Coronary artery (tissue), 2 donors: ENCODE measurements at regions not wholly inside any gene's neighbourhood (a gene's known extent, or its start where the extent isn't known, plus 50 kb on each side); places are given as distances from the start of the nearest gene placed in this dataset.

Source experiments
- DNase-seq: peaks from one replicate; pipeline ENCODE4 v3.0.0-alpha.2; 2017; ENCODE audit warnings: low spot score
- H3K27ac ChIP-seq, 2 donors: fragments of 200-600 bp; sonication (generic); one replicate each; pipeline ENCODE4 v1.5.1; 2016 to 2019
- H3K4me3 ChIP-seq: fragments of 200-600 bp; sonication (generic); 2 replicates; pipeline ENCODE4 v1.5.1; 2016; ENCODE audit warnings: mild to moderate bottlenecking, moderate library complexity
- CTCF ChIP-seq: fragments of 200-600 bp; sonication (generic); IDR thresholded peaks from one replicate; pipeline ENCODE4 v1.5.1; 2019; ENCODE audit warnings: antibody characterized with exemption

GRCh38 chr14:84671776-84672175 is 858.2 kb upstream of the FLRT2 start:
- no peak for DNase-seq
- no peak for TF ChIP-seq CTCF
- no peak overlapping the region for H3K4me3 ChIP-seq
- no peak overlapping the region for H3K27ac ChIP-seq

GRCh38 chr14:84674636-84675035 is 855.3 kb upstream of the FLRT2 start:
- no peak for TF ChIP-seq CTCF

DNA sequence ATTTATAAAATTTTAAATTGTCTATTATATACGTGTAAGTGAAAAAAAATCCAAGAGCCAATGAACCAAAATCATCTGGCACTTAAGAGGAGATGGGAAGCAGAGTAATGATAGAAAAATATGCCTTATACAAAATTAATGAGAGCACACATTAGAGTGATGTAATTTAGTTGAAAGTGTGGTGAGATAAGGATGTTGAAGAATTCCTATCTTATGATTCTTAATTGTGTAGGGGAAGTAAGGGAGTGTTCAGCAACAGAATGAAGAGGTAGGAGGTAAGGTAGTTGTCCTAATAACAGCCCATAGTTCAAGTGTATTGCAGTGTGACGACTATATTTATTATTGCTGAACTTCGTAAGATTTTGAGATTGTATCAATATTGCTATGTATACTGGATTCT is 843.4 kb upstream of the FLRT2 start:
- H3K4me3 ChIP-seq, result no peak overlapping the region
- DNase-seq, result no peak
- no peak for TF ChIP-seq CTCF
- H3K27ac ChIP-seq, result no peak overlapping the region

More at GRCh38 chr14:84674636-84675035, 855.3 kb upstream of the FLRT2 start:
- Histone ChIP-seq H3K4me3 (no peak overlapping the region), H3K27ac (no peak overlapping the region)
- no peak for DNase-seq

GRCh38 chr14:84688297-84689025 is 841.5 kb upstream of the FLRT2 start:
- DNase-seq, result no peak
- no peak overlapping the region for H3K4me3 ChIP-seq
- no peak for TF ChIP-seq CTCF
- H3K27ac ChIP-seq, result no peak overlapping the region

DNA sequence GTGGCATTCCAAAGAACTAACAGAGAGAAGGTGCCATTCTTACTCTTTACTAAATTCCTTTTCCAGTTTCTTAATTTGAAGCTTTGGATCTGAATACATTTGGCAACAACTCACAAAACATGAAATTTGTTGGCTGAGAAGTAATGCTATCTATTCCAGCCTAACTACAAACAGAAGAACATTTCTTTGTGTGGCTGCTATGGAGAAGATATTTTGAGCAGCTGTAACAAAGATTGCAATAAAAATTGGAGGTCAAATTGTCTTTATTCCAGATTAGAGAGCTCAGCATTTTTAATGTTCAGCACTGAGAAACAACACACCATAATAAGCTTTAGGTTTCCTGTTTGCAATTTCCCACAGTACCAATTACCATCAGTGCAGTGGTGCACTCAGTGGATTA is 835.8 kb upstream of the FLRT2 start:
- DNase-seq, result no peak
- TF ChIP-seq CTCF, result no peak

DNA sequence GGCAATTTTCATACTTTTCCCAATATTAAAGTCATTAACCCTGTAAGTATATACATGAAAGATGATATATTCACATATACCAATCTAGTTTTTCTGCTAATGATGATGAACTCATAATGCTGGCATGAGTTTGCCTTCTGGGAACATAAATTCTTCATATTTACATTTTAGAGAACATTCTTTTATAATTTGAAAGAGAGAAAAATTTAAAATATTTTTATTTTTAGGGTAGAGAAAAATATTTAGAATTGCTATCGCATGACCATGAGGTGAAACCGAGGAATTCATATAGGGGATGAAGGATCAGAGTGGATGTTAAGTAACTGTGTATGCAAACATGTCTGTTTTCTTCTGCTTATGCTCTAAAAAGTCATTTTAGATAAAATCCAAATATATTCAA is 825.3 kb upstream of the FLRT2 start:
- Histone ChIP-seq H3K4me3 (no peak overlapping the region), H3K27ac (no peak overlapping the region)
- no peak for DNase-seq
- no peak for TF ChIP-seq CTCF

More for the DNA sequence above, 835.8 kb upstream of the FLRT2 start:
- Histone ChIP-seq H3K4me3 (no peak overlapping the region), H3K27ac (no peak overlapping the region)

DNA sequence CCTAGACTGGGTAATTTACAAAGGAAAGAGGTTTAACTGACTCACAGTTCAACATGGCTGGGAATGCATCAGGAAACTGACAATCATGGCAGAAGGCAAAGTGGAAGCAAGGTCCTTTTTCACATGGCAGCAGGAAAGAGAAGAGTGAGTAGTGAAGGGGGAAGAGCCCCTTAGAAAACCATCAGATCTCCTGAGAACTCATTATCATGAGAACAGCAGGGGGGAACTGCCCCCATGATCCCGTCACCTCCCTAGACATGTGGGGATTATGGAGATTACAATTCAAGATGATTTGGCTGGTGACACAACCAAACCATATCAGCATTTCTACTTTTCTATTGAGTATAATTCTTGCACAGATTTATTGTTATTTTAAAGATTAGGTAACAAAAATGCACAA is 822.1 kb upstream of the FLRT2 start:
- no peak for DNase-seq
- Histone ChIP-seq H3K4me3 (no peak overlapping the region), H3K27ac (no peak overlapping the region)
- TF ChIP-seq CTCF, result no peak
